Astrocyte of the spinal cord (primary cell): ENCODE measurements at regions not wholly inside any gene's neighbourhood (a gene's known extent, or its start where the extent isn't known, plus 50 kb on each side); places are given as distances from the start of the nearest gene placed in this dataset.
A peak's percentile ranks its signal among the peaks of the same experiment; 100 is the strongest.
"Not testable (repeated sequence)": the region's sequence is repeated elsewhere in the genome, so short reads cannot be mapped to it uniquely, and the experiment has no call there.

Source experiments
- DNase-seq: peaks from one replicate; pipeline ENCODE4 v3.0.0; 2011; ENCODE audit warnings: low read depth, low spot score
- H3K4me3 ChIP-seq: 2 replicates; pipeline ENCODE4 v1.5.1; 2011; ENCODE audit warnings: low read depth, mild to moderate bottlenecking, low read length, moderate library complexity
- in situ Hi-C: cut with HindIII; loops from 2 replicates; pipeline ENCODE4 v1.10.0; 2017; ENCODE audit warnings: low sequenced_read_pairs
- TF ChIP-seq, protein P1 (sequence below): IDR thresholded peaks from 2 replicates; pipeline ENCODE4 v1.5.1; 2012; ENCODE audit warnings: low read depth, mild to moderate bottlenecking, low read length, inconsistent platforms

DNA sequence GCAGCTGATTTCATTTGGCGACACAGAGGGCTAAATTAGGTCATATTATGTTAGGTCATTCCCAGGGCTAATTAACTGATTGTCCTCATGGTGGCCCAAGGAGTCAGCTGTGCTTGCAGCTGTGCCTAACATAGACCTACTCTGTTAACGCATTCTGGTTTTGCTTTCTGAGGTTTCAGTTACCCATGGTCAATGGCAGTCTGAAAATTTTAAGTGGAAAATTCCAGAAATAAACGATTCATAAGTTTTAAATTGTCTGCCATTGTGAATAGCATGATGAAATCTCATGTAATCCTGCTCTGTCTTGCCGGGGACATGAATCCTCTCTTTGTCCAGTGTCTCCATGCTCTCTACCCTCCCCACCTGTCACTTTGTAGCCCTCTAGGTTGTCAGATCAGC lies 168.7 kb downstream of the KCNS3 start:
- no peak for DNase-seq

DNA sequence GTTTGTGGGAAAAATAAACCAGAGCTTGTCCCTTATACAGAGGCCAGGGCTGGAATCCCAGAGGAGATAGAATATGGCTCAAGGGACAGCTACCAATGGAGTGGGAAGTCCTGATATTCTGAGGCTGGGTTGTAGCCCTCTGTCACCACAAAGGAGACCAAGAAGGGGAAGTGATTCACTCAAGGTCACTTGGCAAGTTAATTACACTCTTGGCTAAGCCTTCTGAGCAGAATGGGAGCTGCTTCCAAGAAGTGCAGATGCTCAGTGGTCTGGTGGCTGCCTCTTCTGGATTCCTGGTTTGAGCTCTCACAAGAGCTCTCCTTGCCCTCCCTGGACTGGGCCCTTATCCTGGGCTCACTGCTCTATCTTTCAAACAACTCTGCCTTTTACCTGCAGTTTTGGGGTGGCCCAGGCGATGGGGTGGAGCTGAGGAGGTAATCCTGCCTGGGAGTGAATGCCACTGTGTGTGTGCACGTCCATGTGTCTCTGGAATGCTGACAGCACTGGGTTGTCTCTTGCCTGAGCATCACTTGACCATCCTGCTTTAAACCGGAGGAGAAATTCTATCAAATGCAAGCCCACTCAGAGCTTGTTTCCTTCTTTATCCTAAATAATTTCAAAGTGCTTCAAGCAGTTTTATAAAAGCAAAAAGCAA lies 168.2 kb downstream of the KCNS3 start:
- no peak overlapping the region for H3K4me3 ChIP-seq
- TF ChIP-seq, protein P1, sequence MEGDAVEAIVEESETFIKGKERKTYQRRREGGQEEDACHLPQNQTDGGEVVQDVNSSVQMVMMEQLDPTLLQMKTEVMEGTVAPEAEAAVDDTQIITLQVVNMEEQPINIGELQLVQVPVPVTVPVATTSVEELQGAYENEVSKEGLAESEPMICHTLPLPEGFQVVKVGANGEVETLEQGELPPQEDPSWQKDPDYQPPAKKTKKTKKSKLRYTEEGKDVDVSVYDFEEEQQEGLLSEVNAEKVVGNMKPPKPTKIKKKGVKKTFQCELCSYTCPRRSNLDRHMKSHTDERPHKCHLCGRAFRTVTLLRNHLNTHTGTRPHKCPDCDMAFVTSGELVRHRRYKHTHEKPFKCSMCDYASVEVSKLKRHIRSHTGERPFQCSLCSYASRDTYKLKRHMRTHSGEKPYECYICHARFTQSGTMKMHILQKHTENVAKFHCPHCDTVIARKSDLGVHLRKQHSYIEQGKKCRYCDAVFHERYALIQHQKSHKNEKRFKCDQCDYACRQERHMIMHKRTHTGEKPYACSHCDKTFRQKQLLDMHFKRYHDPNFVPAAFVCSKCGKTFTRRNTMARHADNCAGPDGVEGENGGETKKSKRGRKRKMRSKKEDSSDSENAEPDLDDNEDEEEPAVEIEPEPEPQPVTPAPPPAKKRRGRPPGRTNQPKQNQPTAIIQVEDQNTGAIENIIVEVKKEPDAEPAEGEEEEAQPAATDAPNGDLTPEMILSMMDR = no peak
- peak; percentile 77 for DNase-seq
- in situ Hi-C loops = no loop called here

More for the DNA sequence above, 168.7 kb downstream of the KCNS3 start:
- in situ Hi-C loops = no loop called here
- no peak overlapping the region for H3K4me3 ChIP-seq
- TF ChIP-seq, protein P1 = no peak

DNA sequence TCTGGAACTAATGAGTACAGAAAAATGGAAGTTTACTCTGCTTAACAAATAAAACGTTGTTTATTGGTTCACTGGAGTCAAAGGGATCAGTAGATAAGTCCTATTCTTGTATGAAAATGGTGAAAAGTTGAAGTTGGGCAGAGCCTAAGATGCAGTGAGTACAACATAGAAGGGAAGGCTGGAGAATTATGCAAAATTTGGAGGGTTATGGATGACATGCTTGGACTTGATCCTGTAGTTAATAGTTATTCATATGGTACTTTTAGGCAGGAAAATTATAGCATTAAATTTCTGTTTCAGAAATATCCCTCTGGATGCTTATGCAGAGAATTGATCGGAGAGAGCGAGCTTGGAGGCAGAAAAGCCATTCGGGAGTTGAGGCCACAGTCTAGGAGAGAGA lies 167.6 kb downstream of the KCNS3 start:
- in situ Hi-C loops = no loop called here
- no peak for DNase-seq
- TF ChIP-seq, protein P1 = no peak
- H3K4me3 ChIP-seq = no peak overlapping the region

DNA sequence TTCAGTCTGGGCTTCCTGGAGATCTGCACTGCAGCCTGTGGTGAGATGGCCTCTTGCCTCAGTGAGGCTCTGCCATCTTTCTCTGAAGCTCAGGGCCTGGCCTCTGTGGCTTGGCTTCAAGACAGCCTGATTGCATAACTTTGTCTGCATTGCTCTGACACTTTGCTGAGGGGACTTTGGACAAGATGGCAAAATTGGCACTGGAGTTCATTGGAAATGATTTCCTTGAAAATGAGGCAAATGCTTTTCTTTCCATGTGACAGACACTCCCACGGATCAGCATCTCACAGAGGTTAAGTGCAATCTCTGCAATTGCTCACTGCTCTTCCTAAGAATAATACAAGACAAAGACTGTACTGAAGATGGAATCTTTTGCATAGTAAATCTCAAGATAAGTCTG lies 166.8 kb downstream of the KCNS3 start:
- in situ Hi-C loops = no loop called here
- TF ChIP-seq, protein P1 = no peak
- no peak for DNase-seq
- no peak overlapping the region for H3K4me3 ChIP-seq

DNA sequence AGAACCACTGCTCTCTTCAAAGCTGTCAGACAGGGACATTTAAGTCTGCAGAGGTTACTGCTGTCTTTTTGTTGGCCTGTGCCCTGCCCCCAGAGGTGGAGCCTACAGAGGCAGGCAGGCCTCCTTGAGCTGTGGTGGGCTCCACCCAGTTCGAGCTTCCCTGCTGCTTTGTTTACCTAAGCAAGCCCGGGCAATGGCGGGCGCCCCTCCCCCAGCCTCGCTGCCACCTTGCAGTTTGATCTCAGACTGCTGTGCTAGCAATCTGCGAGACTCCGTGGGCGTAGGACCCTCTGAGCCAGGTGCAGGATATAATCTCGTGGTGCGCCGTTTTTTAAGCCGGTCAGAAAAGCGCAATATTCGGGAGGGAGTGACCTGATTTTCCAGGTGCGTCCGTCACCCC lies 138.9 kb downstream of the KCNS3 start:
- in situ Hi-C loops, H3K4me3 ChIP-seq, DNase-seq: not testable (repeated sequence)

DNA sequence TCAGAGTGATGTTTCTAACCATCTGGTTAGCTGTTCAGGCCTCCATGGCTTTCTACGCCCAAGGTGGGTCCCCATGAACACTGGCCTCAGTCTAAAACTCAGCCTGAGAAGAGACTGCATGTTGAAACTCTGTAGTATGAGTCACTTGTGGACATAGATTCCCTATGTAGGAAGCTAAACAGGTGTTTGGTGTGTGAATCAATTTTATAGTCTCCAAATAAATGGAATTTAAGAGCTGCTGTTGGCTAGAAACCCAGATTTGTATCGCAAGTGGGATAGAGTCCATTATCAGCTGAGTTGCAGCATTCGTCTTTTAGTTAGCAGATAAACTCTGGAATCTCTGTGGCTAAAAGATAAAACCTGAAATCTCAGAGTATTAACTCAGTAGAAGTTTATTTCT lies 131.4 kb downstream of the KCNS3 start:
- TF ChIP-seq, protein P1 = no peak
- in situ Hi-C loops = no loop called here
- no peak overlapping the region for H3K4me3 ChIP-seq
- no peak for DNase-seq

DNA sequence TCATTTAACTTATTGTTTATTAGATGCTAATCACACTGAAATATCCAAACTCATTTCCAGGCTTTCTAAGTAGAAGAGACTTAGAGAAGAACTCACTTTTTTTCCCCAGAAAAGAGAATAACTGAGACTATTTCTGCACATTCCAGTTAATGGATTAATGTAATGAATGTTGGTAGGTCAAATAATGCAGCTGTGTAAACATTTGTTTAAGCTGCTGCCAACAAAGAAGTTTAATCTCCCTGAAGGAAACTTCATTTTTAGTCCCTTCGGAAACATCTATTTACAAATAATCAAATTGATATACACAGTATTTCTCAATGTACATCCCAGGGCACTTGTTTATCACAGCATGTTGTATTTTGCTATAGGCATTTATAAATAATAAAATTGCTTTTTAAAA lies 126.9 kb downstream of the KCNS3 start:
- in situ Hi-C loops = no loop called here
- DNase-seq = peak; percentile 19
- TF ChIP-seq, protein P1 = no peak
- no peak overlapping the region for H3K4me3 ChIP-seq
